OCI-LY1 (cell line): ENCODE measurements at regions not wholly inside any gene's neighbourhood (a gene's known extent, or its start where the extent isn't known, plus 50 kb on each side); places are given as distances from the start of the nearest gene placed in this dataset.

Experiments used
- EZH2 ChIP-seq: fragments of 200-600 bp; sonication (generic), shearing (Covaris generic); IDR thresholded peaks from 2 replicates; pipeline ENCODE4 v1.8.0; 2017; ENCODE audit warnings: borderline replicate concordance, mixed run types, mild to moderate bottlenecking, antibody characterized with exemption, low read length, moderate library complexity, mixed read lengths
- TF ChIP-seq, protein P1 (sequence below): fragments of 200-600 bp; sonication (generic), shearing (Covaris generic); IDR thresholded peaks from 2 replicates; pipeline ENCODE4 v1.5.1; 2017; ENCODE audit warnings: mild to moderate bottlenecking, antibody characterized with exemption, low read length, moderate library complexity, mixed read lengths

- TF ChIP-seq, protein P1, sequence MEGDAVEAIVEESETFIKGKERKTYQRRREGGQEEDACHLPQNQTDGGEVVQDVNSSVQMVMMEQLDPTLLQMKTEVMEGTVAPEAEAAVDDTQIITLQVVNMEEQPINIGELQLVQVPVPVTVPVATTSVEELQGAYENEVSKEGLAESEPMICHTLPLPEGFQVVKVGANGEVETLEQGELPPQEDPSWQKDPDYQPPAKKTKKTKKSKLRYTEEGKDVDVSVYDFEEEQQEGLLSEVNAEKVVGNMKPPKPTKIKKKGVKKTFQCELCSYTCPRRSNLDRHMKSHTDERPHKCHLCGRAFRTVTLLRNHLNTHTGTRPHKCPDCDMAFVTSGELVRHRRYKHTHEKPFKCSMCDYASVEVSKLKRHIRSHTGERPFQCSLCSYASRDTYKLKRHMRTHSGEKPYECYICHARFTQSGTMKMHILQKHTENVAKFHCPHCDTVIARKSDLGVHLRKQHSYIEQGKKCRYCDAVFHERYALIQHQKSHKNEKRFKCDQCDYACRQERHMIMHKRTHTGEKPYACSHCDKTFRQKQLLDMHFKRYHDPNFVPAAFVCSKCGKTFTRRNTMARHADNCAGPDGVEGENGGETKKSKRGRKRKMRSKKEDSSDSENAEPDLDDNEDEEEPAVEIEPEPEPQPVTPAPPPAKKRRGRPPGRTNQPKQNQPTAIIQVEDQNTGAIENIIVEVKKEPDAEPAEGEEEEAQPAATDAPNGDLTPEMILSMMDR, result no peak
- no peak for TF ChIP-seq EZH2
Observed at GRCh38 chr7:82655965-82656364, 212.4 kb upstream of the CACNA2D1 start.
